HG03575 (cell line): ENCODE measurements at regions not wholly inside any gene's neighbourhood (a gene's known extent, or its start where the extent isn't known, plus 50 kb on each side); places are given as distances from the start of the nearest gene placed in this dataset.

Source experiments
- ATAC-seq: cut with Tn5 transposase; IDR thresholded peaks from one replicate; pipeline ENCODE4 v1.9.1; 2021; ENCODE audit not compliant: unreplicated experiment, insufficient number of reproducible peaks, low FRiP score; ENCODE audit errors: extremely low read depth

DNA sequence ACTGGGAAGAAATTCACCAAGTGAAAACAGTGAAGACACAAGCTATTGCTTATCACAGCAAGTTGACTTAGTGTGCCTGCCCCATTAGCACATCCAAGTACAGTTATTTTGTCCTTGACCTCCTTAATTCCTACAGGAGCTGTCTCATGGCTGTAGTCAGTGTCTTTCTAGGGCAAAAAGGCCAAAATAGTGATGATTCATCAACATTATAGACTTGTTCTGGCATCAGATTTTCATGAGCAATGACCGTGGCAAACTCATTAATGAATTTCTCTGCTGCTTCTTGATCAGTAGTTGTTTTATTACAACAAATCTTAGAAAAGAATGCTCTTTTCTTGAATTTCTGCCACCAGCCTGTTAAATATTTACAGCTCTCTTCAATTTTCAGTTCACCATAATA lies 1169.3 kb upstream of the DDX18 start:
- ATAC-seq: no peak

DNA sequence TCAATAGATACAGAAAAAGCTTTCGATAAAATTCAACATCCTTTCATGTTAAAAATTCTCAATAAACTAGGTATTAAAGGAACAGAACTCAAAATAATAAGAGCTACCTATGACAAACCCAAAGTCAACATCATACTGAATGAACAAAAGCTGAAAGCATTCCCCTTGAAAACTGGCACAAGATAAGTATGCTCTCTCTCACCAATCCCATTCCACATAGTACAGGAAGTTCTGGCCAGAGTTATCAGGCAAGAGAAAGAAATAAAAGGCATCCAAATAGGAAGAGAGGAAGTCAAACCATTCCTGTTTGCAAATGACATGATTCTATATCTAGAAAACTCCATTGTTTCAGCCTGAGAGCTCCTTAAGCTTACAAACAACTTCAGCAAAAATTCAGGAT lies 1145.8 kb upstream of the DDX18 start:
- no peak for ATAC-seq

- no peak for ATAC-seq
Observed at GRCh38 chr2:116669782-116670181, 1144.7 kb upstream of the DDX18 start.

DNA sequence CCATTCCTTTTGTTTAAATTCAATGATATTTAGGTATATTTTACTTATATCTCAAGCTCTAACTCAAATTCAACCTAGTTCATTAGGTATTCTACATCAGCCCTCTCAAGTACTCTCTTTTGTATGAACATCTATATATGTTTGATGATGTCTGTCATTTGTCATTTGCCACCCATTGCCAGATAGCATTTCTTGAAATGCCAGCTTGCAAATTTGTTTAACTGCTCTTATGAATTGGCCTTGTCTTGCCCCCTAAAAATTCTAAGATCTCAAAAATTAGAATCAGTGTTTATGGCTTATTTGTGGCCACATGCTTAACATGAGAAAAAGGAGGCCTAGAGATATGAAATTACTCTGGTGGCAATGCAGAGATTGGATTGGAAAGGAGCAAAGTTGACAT lies 1140.3 kb upstream of the DDX18 start:
- ATAC-seq: no peak

GRCh38 chr2:116676776-116677175 lies 1137.7 kb upstream of the DDX18 start:
- no peak for ATAC-seq

GRCh38 chr2:116680256-116680936 lies 1134.1 kb upstream of the DDX18 start:
- ATAC-seq: no peak

GRCh38 chr2:116687371-116687770 lies 1127.1 kb upstream of the DDX18 start:
- ATAC-seq: no peak

GRCh38 chr2:116692988-116693387 lies 1121.5 kb upstream of the DDX18 start:
- ATAC-seq: no peak

DNA sequence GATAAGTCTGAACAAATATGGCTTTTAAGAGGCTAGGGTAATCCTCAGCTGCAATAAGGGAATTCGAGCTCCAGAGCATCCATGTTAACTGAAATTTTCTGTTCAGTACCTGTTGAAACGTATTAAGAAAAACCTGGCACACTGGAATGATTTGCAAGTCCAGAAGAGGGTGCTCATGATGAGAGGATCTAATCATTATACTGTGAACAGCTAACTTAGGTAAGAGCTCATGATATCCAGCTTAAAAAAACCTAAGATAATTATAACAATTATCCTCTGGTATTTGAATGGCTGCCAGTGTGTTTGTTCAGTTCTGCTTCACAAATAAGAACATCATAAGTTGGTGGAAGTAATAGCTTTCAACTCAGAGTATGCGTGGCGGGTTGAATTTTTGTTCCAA lies 1118.3 kb upstream of the DDX18 start:
- no peak for ATAC-seq

GRCh38 chr2:116696903-116697302 lies 1117.6 kb upstream of the DDX18 start:
- ATAC-seq: no peak

- ATAC-seq: no peak
Observed at GRCh38 chr2:116706396-116706795, 1108.1 kb upstream of the DDX18 start.

- no peak for ATAC-seq
Observed at GRCh38 chr2:116716038-116716437, 1098.5 kb upstream of the DDX18 start.

DNA sequence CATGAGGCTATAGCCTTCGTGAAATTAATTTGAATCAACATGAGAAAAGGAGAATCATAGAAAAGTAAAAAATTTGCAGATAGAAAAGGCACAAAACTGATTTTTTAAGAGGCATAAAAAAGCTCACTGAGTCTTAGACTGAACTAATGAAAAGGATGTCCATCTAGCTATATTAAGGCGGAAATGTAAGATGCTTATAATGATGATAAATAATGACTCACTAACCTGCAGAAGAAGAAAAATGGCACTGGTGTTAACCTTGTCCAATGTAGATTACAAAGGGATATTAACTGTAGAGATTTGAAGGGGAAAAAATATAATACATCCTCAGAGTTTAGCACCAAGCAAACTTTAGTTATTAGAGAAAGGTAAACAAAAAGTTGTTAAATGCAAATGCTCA lies 1098.0 kb upstream of the DDX18 start:
- ATAC-seq: no peak

DNA sequence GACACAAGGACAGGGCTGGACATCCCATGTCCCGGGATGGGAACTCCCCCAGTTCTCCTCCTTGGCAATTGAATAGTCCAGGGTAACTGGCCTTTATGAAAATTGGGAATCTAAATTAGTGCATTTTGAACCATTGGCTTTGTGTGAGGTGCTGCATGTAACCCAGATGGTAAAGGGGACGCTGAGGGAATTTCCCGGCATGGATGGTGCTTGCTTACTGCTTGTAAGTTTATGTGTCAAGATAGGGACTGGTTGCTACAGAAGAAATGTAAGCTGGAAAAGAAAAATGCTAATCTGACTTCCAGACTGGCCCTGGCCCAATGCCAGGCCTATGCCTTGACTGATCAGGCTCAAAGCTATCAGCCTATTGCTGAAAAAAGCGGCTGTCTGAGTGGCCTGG lies 1096.7 kb upstream of the DDX18 start:
- no peak for ATAC-seq

- no peak for ATAC-seq
Observed at GRCh38 chr2:116718451-116718850, 1096.0 kb upstream of the DDX18 start.

DNA sequence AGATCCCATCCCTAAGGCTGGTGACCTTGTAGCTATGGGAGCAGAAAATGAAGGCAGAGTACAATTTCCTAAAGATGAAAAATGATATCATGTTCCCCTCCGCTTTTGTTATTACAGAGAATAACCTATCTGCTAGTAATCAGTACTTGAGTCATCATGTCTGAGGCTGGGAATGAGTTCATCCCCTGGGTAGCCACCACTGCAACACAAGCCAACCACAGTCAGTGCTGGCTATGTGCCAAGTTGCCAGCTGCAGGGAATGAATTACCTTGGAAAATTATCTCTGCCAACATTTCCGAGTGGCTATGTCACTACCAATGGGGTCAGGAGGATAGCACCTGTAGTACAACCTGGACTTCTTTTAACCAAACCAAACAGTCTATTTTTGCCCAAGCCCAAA lies 1094.7 kb upstream of the DDX18 start:
- no peak for ATAC-seq

DNA sequence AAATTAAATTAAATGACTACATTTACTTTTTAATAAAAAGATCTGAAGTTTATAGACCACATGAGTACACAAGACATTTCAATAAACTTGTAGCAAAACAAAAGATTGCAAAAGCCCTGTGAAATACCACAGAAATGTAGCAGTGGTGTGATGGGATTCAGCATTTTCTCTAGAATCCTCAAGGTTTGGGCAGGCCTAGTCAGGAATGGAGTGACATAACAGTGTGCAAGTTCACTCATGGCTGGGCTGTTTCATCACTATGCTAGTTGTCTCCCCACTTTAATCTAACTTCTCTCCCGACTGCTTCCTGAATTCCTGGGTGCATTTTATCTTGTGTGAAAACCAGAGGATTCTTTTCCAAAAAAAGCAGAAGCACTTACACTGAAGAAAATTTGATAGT lies 1089.9 kb upstream of the DDX18 start:
- ATAC-seq: no peak

DNA sequence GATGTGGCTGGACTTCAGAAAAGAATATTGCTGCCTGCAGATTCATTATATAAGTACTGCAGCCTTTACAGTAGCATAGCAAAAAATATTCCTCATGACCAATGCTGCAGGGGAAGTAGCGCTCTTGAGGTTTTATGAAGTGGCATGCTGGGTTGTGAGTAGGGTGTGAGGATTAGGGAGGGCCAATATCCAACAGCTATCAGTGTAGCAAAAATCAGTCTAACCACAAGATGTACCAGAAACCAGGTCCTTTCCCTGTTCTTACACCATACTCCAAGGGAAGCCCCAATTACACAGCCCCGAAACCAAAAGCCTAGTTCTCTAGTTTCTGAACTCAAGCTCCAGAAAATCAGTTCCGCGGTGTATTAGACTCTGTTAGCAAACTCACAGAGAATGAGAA lies 1082.2 kb upstream of the DDX18 start:
- no peak for ATAC-seq

GRCh38 chr2:116733699-116734098 lies 1080.8 kb upstream of the DDX18 start:
- ATAC-seq: no peak

DNA sequence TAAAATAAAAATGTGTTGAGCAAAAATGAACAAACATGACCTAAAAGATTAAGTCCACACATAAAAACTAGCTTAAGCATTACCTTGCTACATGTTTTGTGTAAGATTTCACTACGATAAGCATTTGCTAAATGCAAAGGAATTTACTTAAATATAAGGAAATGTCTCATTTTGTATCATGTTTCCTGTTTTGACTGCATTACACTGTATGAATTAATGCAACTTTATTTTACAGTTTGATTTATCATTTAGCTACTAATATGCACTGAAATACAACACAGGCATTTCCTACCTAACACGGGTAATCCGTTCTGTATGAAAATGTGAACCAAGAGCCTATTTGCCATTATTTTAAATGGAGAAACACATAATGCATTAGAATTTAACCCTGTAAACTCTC lies 1076.5 kb upstream of the DDX18 start:
- ATAC-seq: no peak

DNA sequence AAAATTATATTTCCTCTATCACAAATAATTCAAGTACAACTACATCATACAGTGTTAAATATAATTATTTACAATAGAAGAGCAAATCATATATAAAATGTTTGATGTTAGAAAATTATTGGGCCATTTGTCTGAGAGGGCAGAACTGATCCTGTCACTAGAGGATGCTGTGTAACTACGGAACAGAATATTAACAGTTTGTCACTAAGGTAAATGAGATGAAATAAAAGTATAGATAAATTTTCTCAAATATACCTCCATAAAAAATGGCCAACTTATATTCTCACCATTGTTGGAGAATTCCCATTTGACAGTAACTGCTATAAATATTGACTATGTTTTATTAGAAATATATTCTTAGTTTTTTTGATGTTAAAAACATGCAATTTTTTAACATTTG lies 1067.4 kb upstream of the DDX18 start:
- no peak for ATAC-seq
